ENCODE measurements at regions not wholly inside any gene's neighbourhood (a gene's known extent, or its start where the extent isn't known, plus 50 kb on each side); places are given as distances from the start of the nearest gene placed in this dataset.

GRCh38 chr11:30149998-30150397 lies 80.8 kb upstream of the FSHB start:
- Histone ChIP-seq H4K8ac (ENCODE audit: low read depth in 2 of 2, low read length in 2 of 2) (no peak overlapping the region), H2BK20ac (ENCODE audit: low read depth, low read length) (no peak overlapping the region), H3K9me3 (ENCODE audit: control insufficient read depth, insufficient read depth, low read length) (no peaks in the 10 kb centered on the region), H2BK5ac (ENCODE audit: low read depth, low read length, poor library complexity, severe bottlenecking) (no peak overlapping the region), H3K27ac (ENCODE audit: insufficient read depth, low read length) (no peak overlapping the region), H3K23ac (ENCODE audit: low read depth, low read length) (no peak overlapping the region), H3K27me3 (ENCODE audit: control insufficient read depth, insufficient read depth, low read length) (no peaks in the 10 kb centered on the region), H2AK5ac (ENCODE audit: low read depth, low read length) (no peak overlapping the region), H4K5ac (ENCODE audit: low read depth, low read length) (no peak overlapping the region), H4K91ac (ENCODE audit: insufficient read depth, low read depth, low read length) (no peak overlapping the region), H4K20me1 (ENCODE audit: insufficient read depth, low read length) (no peaks in the 10 kb centered on the region), H3K18ac (ENCODE audit: low read depth, low read length) (no peak overlapping the region), H3K56ac (ENCODE audit: extremely low read depth, insufficient read depth, low read length) (no peak overlapping the region), H3K4me3 (ENCODE audit: insufficient read depth, low read depth, low read length) (no peak overlapping the region), H3K36me3 (ENCODE audit: control insufficient read depth, insufficient read depth, low read length) (no peaks in the 10 kb centered on the region), H2BK15ac (ENCODE audit: low read depth, low read length) (no peak overlapping the region), H3K4ac (ENCODE audit: low read depth, low read length) (no peak overlapping the region), H3K79me1 (ENCODE audit: low read depth in 1 of 2, low read length in 2 of 2) (no peaks in the 10 kb centered on the region), H3K14ac (replicated peaks; ENCODE audit: low read depth, low read length) (no peak overlapping the region), H3K9ac (ENCODE audit: low read depth, low read length) (no peak overlapping the region), H3K4me1 (ENCODE audit: control insufficient read depth, insufficient read depth, low read length) (no peaks in the 10 kb centered on the region), H2AK9ac (replicated peaks; ENCODE audit: low read depth, low read length, poor library complexity) (no peak overlapping the region), H3K9me1 (ENCODE audit: insufficient read depth, low read length) (no peaks in the 10 kb centered on the region), H2AFZ (replicated peaks; ENCODE audit: low read length, poor library complexity) (no peak overlapping the region), H2BK120ac (ENCODE audit: low read depth, low read length) (no peak overlapping the region), H3K4me2 (ENCODE audit: low read depth, low read length) (no peak overlapping the region)
- no CpG with 5 or more reads among the region's 1 CpG for WGBS, 2 experiments (ENCODE audit: extremely low coverage in 2 of 2, insufficient read length in 1 of 2)
- TF ChIP-seq FOS (IDR thresholded peaks at IDR 0.05; ENCODE audit: low read depth, low read length) (no peak), RAD21 (IDR thresholded peaks at IDR 0.05; ENCODE audit: low read length) (no peak), CEBPB (IDR thresholded peaks at IDR 0.05; ENCODE audit: low read depth, low read length) (no peak), POLR2A (IDR thresholded peaks at IDR 0.05; ENCODE audit: low read depth, low read length) (no peak), RCOR1 (IDR thresholded peaks at IDR 0.05; ENCODE audit: insufficient replicate concordance, low read length) (no peak), BHLHE40 (IDR thresholded peaks at IDR 0.05; ENCODE audit: low read depth, low read length) (no peak), RFX5 (IDR thresholded peaks at IDR 0.05; ENCODE audit: low read depth, low read length) (no peak), MXI1 (IDR thresholded peaks at IDR 0.05; ENCODE audit: borderline replicate concordance, low read depth, low read length) (no peak), MAZ (IDR thresholded peaks at IDR 0.05; ENCODE audit: borderline replicate concordance, low read depth, low read length) (no peak), NFE2L2 (IDR thresholded peaks at IDR 0.05; ENCODE audit: low read depth, low read length) (no peak), ELK1 (IDR thresholded peaks at IDR 0.05; ENCODE audit: borderline replicate concordance, low read depth, low read length) (no peak), SMC3 (IDR thresholded peaks at IDR 0.05; ENCODE audit: low read depth, low read length) (no peak)
- dilution Hi-C loops (cut with HindIII; ENCODE audit: low sequenced_read_pairs, unreplicated experiment), result no loop called here
- BruUV-seq (replicated peaks), result no TSS peak
- CTCF ChIA-PET, result interaction anchor here (0.8 to 1.5 kb wide), 2 partner anchors 22 to 701 kb away, joined by 3 to 5 read pairs; no protein-coding TSS in a partner anchor
- DNase-seq, result no peak
- POLR2A ChIA-PET (ENCODE audit: unreplicated experiment), result no interaction called here
- in situ Hi-C loops (cut with MboI; ENCODE audit: low sequenced_read_pairs), result loop anchor here (25.0 kb wide), 1 partner anchor 713 kb away; no protein-coding TSS in a partner anchor
- ATAC-seq (ENCODE audit: low read depth), result no peak
- intact Hi-C loops (cut with micrococcal nuclease), result no loop called here

All from IMR-90 (cell line).